Activated T-helper 2 cell treated with anti-CD3 and anti-CD28 coated beads, Interferon-gamma antibody, Interleukin-2, Interleukin-4, amounts not matched to agents 10 μg/mL and 5 μg/mL and 100 μg/mL, durations not matched to agents 14 hours and 24 hours and 36 hours (primary cell): ENCODE measurements at regions not wholly inside any gene's neighbourhood (a gene's known extent, or its start where the extent isn't known, plus 50 kb on each side); places are given as distances from the start of the nearest gene placed in this dataset.
"Not testable (repeated sequence)": the region's sequence is repeated elsewhere in the genome, so short reads cannot be mapped to it uniquely, and the experiment has no call there.

ENCODE experiments used
- DNase-seq: peaks from one replicate; pipeline ENCODE4 v3.0.0; 2021; ENCODE audit warnings: low spot score
- H3K27ac Mint-ChIP-seq: one replicate; pipeline ENCODE4 v1.8.0; 2021; ENCODE audit warnings: mixed read lengths
- H3K27me3 Mint-ChIP-seq: one replicate; pipeline ENCODE4 v1.8.0; 2021; ENCODE audit warnings: low read depth, mixed read lengths
- H3K36me3 Mint-ChIP-seq: one replicate; pipeline ENCODE4 v1.8.0; 2021; ENCODE audit warnings: low read depth, mixed read lengths
- H3K4me1 Mint-ChIP-seq: one replicate; pipeline ENCODE4 v1.8.0; 2021; ENCODE audit warnings: low read depth, mixed read lengths
- H3K4me3 Mint-ChIP-seq: one replicate; pipeline ENCODE4 v1.8.0; 2021; ENCODE audit warnings: low read depth, mild to moderate bottlenecking, moderate library complexity, mixed read lengths
- H3K9me3 Mint-ChIP-seq: one replicate; pipeline ENCODE4 v1.8.0; 2021; ENCODE audit warnings: mixed read lengths
- intact Hi-C: fragments of 100-400 bp; cut with micrococcal nuclease; formaldehyde crosslinking; loops from one replicate; pipeline ENCODE4 v1.15.1; 2023

GRCh38 chr6:84599991-84600390, 164.4 kb downstream of the TBX18 start:
- DNase-seq: no peak
- Mint-ChIP-seq H3K36me3 (no peaks in the 10 kb centered on the region), H3K4me3 (no peak overlapping the region), H3K27me3 (no peaks in the 10 kb centered on the region), H3K9me3 (peaks cover 3% of the 10 kb centered on the region), H3K4me1 (no peaks in the 10 kb centered on the region), H3K27ac (no peak overlapping the region)
- intact Hi-C loops: no loop called here

- DNase-seq: no peak
- Mint-ChIP-seq H3K27ac (no peak overlapping the region), H3K9me3 (no peaks in the 10 kb centered on the region), H3K36me3 (no peaks in the 10 kb centered on the region), H3K4me1 (no peaks in the 10 kb centered on the region), H3K4me3 (no peak overlapping the region), H3K27me3 (no peaks in the 10 kb centered on the region)
- intact Hi-C loops: no loop called here
Measured at GRCh38 chr6:84597238-84597875, 167.0 kb downstream of the TBX18 start.

- no peaks in the 10 kb centered on the region for H3K27me3 Mint-ChIP-seq
- no peak overlapping the region for H3K27ac Mint-ChIP-seq
- no peak overlapping the region for H3K4me3 Mint-ChIP-seq
- intact Hi-C loops: no loop called here
- DNase-seq: no peak
- H3K36me3 Mint-ChIP-seq: no peaks in the 10 kb centered on the region
- no peaks in the 10 kb centered on the region for H3K9me3 Mint-ChIP-seq
- no peaks in the 10 kb centered on the region for H3K4me1 Mint-ChIP-seq
Measured at GRCh38 chr6:84596488-84596887, 167.9 kb downstream of the TBX18 start.

GRCh38 chr6:84588697-84589080, 175.7 kb downstream of the TBX18 start:
- no peaks in the 10 kb centered on the region for H3K36me3 Mint-ChIP-seq
- no peak for DNase-seq
- H3K4me3 Mint-ChIP-seq: peak overlapping the region; percentile 61
- H3K4me1 Mint-ChIP-seq: peaks cover 8% of the 10 kb centered on the region
- H3K27me3 Mint-ChIP-seq: no peaks in the 10 kb centered on the region
- intact Hi-C loops: no loop called here
- H3K9me3 Mint-ChIP-seq: no peaks in the 10 kb centered on the region
- no peak overlapping the region for H3K27ac Mint-ChIP-seq

- intact Hi-C loops, DNase-seq, H3K9me3 Mint-ChIP-seq, H3K27ac Mint-ChIP-seq, H3K36me3 Mint-ChIP-seq, H3K4me1 Mint-ChIP-seq, H3K27me3 Mint-ChIP-seq: not testable (repeated sequence)
- H3K4me3 Mint-ChIP-seq: peak overlapping the region; percentile 61
Measured at GRCh38 chr6:84587994-84588696, 176.3 kb downstream of the TBX18 start.

- H3K27ac Mint-ChIP-seq, H3K9me3 Mint-ChIP-seq, DNase-seq, intact Hi-C loops, H3K4me1 Mint-ChIP-seq, H3K36me3 Mint-ChIP-seq, H3K27me3 Mint-ChIP-seq, H3K4me3 Mint-ChIP-seq: not testable (repeated sequence)
Measured at GRCh38 chr6:84587202-84587940, 177.0 kb downstream of the TBX18 start.

- H3K36me3 Mint-ChIP-seq: no peaks in the 10 kb centered on the region
- DNase-seq: no peak
Measured at GRCh38 chr6:84583784-84584183, 180.6 kb downstream of the TBX18 start.

GRCh38 chr6:84582997-84583396, 181.4 kb downstream of the TBX18 start:
- no peaks in the 10 kb centered on the region for H3K36me3 Mint-ChIP-seq

More at GRCh38 chr6:84583784-84584183, 180.6 kb downstream of the TBX18 start:
- H3K27me3 Mint-ChIP-seq: no peaks in the 10 kb centered on the region
- H3K4me1 Mint-ChIP-seq: peaks cover 14% of the 10 kb centered on the region
- H3K4me3 Mint-ChIP-seq: no peak overlapping the region
- H3K27ac Mint-ChIP-seq: no peak overlapping the region
- intact Hi-C loops: no loop called here
- peaks cover 5% of the 10 kb centered on the region for H3K9me3 Mint-ChIP-seq

GRCh38 chr6:84581494-84582259, 182.7 kb downstream of the TBX18 start:
- no peak overlapping the region for H3K4me3 Mint-ChIP-seq
- H3K27ac Mint-ChIP-seq: no peak overlapping the region
- no peak for DNase-seq
- peaks cover 5% of the 10 kb centered on the region for H3K9me3 Mint-ChIP-seq
- intact Hi-C loops: no loop called here
- peaks cover 7% of the 10 kb centered on the region for H3K4me1 Mint-ChIP-seq
- no peaks in the 10 kb centered on the region for H3K27me3 Mint-ChIP-seq
- no peaks in the 10 kb centered on the region for H3K36me3 Mint-ChIP-seq

More at GRCh38 chr6:84582997-84583396, 181.4 kb downstream of the TBX18 start:
- DNase-seq: no peak
- no peaks in the 10 kb centered on the region for H3K27me3 Mint-ChIP-seq
- no peak overlapping the region for H3K27ac Mint-ChIP-seq
- no peak overlapping the region for H3K4me3 Mint-ChIP-seq
- H3K4me1 Mint-ChIP-seq: peaks cover 7% of the 10 kb centered on the region
- peaks cover 5% of the 10 kb centered on the region for H3K9me3 Mint-ChIP-seq
- intact Hi-C loops: no loop called here

- DNase-seq: no peak
- intact Hi-C loops: no loop called here
- Mint-ChIP-seq H3K9me3 (peaks cover 5% of the 10 kb centered on the region), H3K36me3 (no peaks in the 10 kb centered on the region), H3K27ac (no peak overlapping the region), H3K4me3 (no peak overlapping the region), H3K4me1 (peaks cover 11% of the 10 kb centered on the region), H3K27me3 (no peaks in the 10 kb centered on the region)
Measured at GRCh38 chr6:84579404-84579803, 185.0 kb downstream of the TBX18 start.

- Mint-ChIP-seq H3K4me1 (peaks cover 5% of the 10 kb centered on the region), H3K4me3 (no peak overlapping the region), H3K27ac (no peak overlapping the region), H3K9me3 (peaks cover 5% of the 10 kb centered on the region), H3K36me3 (no peaks in the 10 kb centered on the region), H3K27me3 (no peaks in the 10 kb centered on the region)
- no peak for DNase-seq
- intact Hi-C loops: no loop called here
Measured at GRCh38 chr6:84576029-84576428, 188.4 kb downstream of the TBX18 start.

- intact Hi-C loops: no loop called here
- peaks cover 5% of the 10 kb centered on the region for H3K9me3 Mint-ChIP-seq
- no peaks in the 10 kb centered on the region for H3K36me3 Mint-ChIP-seq
- H3K27me3 Mint-ChIP-seq: no peaks in the 10 kb centered on the region
- no peak overlapping the region for H3K4me3 Mint-ChIP-seq
- peaks cover 5% of the 10 kb centered on the region for H3K4me1 Mint-ChIP-seq
- DNase-seq: no peak
- no peak overlapping the region for H3K27ac Mint-ChIP-seq
Measured at GRCh38 chr6:84575264-84575663, 189.1 kb downstream of the TBX18 start.
